HCT116 (cell line): ENCODE measurements at regions not wholly inside any gene's neighbourhood (a gene's known extent, or its start where the extent isn't known, plus 50 kb on each side); places are given as distances from the start of the nearest gene placed in this dataset.

Source experiments
- ATF3 ChIP-seq: IDR thresholded peaks from 2 replicates; pipeline ENCODE4 v1.6.1; 2012
- CBX3 ChIP-seq: IDR thresholded peaks from 2 replicates; pipeline ENCODE4 v1.6.1; 2012; ENCODE audit warnings: low read depth
- ELF1 ChIP-seq: IDR thresholded peaks from 2 replicates; pipeline ENCODE4 v1.6.1; 2012; ENCODE audit warnings: low read depth, borderline replicate concordance
- EZH2 ChIP-seq: fragments of 200-600 bp; sonication (generic); IDR thresholded peaks from 2 replicates; pipeline ENCODE4 v1.6.1; 2017; ENCODE audit warnings: antibody characterized with exemption, mixed run types
- EZH2phosphoT487 ChIP-seq: fragments of 200-600 bp; IDR thresholded peaks from 2 replicates; pipeline ENCODE4 v1.6.1; 2018; ENCODE audit warnings: antibody characterized with exemption, borderline replicate concordance
- RAD21 ChIP-seq: IDR thresholded peaks from 2 replicates; pipeline ENCODE4 v1.6.1; 2012; ENCODE audit warnings: low read depth, mild to moderate bottlenecking
- REST ChIP-seq: IDR thresholded peaks from 2 replicates; pipeline ENCODE4 v1.6.1; 2012; ENCODE audit warnings: low read depth
- SIN3A ChIP-seq: IDR thresholded peaks from 2 replicates; pipeline ENCODE4 v1.6.1; 2012; ENCODE audit warnings: low read depth
- ZBTB33 ChIP-seq: IDR thresholded peaks from 2 replicates; pipeline ENCODE4 v1.6.1; 2011; ENCODE audit warnings: mild to moderate bottlenecking, low read length, moderate library complexity; ENCODE audit not compliant: insufficient replicate concordance; ENCODE audit errors: extremely low read depth
- ZFX ChIP-seq: fragments of 450-650 bp; IDR thresholded peaks from 2 replicates; pipeline ENCODE4 v1.6.1; 2017
- ZNF274 ChIP-seq: fragments of 200-500 bp; sonication (Bioruptor generic); IDR thresholded peaks from 2 replicates; pipeline ENCODE4 v1.6.1; 2014; ENCODE audit warnings: mild to moderate bottlenecking, low read depth, low read length, inconsistent platforms
- TF ChIP-seq, protein P1 (sequence below), 3 experiments: fragments of 200-600 bp in 1 of 3; sonication (generic) in 1 of 3; IDR thresholded peaks in 2 of 3; conservative IDR thresholded peaks in 1 of 3; 2 replicates each; pipeline ENCODE4 v1.5.1; 2012 to 2017; ENCODE audit warnings: low read depth in 2 of 3, low read length in 2 of 3, antibody characterized with exemption in 1 of 3, borderline replicate concordance in 1 of 3, control low read depth in 1 of 3, mild to moderate bottlenecking in 1 of 3, mixed read lengths in 1 of 3, mixed run types in 1 of 3, moderate library complexity in 1 of 3; ENCODE audit not compliant: insufficient read depth in 1 of 3
- TF ChIP-seq, protein P2 (sequence below): IDR thresholded peaks from 2 replicates; pipeline ENCODE4 v1.6.1; 2012

DNA sequence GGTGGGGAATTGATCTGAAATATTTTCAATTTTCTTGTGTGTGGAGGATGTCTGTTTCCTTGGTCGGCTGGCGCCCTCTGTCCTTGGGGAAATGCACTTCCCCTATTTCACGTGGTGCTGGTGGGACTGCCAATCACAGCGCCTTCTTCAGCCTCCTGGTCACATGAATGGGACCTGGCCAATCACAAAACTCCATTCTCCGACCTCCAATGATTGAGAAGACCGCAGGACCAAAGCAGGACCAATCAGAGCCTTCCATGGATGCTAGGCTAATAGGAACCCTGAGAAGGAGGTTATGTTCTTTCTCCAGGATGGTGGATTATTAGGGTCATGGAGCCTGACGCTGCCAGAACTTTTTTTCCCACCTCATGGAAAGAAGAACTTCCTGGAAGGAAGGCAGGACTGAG lies 188.7 kb downstream of the TTC8 start:
- TF ChIP-seq, protein P1, sequence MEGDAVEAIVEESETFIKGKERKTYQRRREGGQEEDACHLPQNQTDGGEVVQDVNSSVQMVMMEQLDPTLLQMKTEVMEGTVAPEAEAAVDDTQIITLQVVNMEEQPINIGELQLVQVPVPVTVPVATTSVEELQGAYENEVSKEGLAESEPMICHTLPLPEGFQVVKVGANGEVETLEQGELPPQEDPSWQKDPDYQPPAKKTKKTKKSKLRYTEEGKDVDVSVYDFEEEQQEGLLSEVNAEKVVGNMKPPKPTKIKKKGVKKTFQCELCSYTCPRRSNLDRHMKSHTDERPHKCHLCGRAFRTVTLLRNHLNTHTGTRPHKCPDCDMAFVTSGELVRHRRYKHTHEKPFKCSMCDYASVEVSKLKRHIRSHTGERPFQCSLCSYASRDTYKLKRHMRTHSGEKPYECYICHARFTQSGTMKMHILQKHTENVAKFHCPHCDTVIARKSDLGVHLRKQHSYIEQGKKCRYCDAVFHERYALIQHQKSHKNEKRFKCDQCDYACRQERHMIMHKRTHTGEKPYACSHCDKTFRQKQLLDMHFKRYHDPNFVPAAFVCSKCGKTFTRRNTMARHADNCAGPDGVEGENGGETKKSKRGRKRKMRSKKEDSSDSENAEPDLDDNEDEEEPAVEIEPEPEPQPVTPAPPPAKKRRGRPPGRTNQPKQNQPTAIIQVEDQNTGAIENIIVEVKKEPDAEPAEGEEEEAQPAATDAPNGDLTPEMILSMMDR (IDR thresholded peaks at IDR 0.05 in 2 of 3, conservative IDR thresholded peaks at IDR 0.05 in 1 of 3; ENCODE audit: borderline replicate concordance in 1 of 3, insufficient read depth in 1 of 3, low read depth in 2 of 3, low read length in 2 of 3) = peak in 2 of 3 experiments; percentile 42 to 63; a peak in 5 of 6 replicates
- TF ChIP-seq EZH2phosphoT487 (no peak), ZBTB33 (no peak), ZNF274 (no peak), ATF3 (no peak), CBX3 (no peak), SIN3A (no peak), EZH2 (no peak), REST (no peak), ELF1 (no peak), ZFX (no peak), RAD21 (peak; percentile 71)
- TF ChIP-seq, protein P2, sequence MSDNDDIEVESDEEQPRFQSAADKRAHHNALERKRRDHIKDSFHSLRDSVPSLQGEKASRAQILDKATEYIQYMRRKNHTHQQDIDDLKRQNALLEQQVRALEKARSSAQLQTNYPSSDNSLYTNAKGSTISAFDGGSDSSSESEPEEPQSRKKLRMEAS = no peak
